Suppressor macrophage treated with lipopolysaccharide for 4 hours (primary cell): ENCODE measurements at regions not wholly inside any gene's neighbourhood (a gene's known extent, or its start where the extent isn't known, plus 50 kb on each side); places are given as distances from the start of the nearest gene placed in this dataset.
A peak's percentile ranks its signal among the peaks of the same experiment; 100 is the strongest.

ENCODE experiments used
- DNase-seq: peaks from one replicate; pipeline ENCODE4 v3.0.0-alpha.2; 2020

- DNase-seq, result no peak
Observed at GRCh38 chr10:117638664-117639200, 96.2 kb downstream of the EMX2 start.

- DNase-seq, result no peak
Observed at GRCh38 chr10:117640406-117640805, 97.9 kb downstream of the EMX2 start.

GRCh38 chr10:117646718-117647117, 104.2 kb downstream of the EMX2 start:
- DNase-seq, result no peak

- no peak for DNase-seq
Observed at GRCh38 chr10:117647306-117647705, 104.8 kb downstream of the EMX2 start.

- no peak for DNase-seq
Observed at GRCh38 chr10:117651121-117651520, 108.6 kb downstream of the EMX2 start.

- no peak for DNase-seq
Observed at GRCh38 chr10:117652228-117653169, 110.0 kb downstream of the EMX2 start.

- peak; percentile 19 for DNase-seq
Observed at GRCh38 chr10:117653170-117653515, 110.6 kb downstream of the EMX2 start.

- DNase-seq, result no peak
Observed at GRCh38 chr10:117654105-117654504, 111.6 kb downstream of the EMX2 start.

GRCh38 chr10:117656385-117657367, 114.1 kb downstream of the EMX2 start:
- no peak for DNase-seq

GRCh38 chr10:117661316-117661715, 118.8 kb downstream of the EMX2 start:
- no peak for DNase-seq

GRCh38 chr10:117662126-117662525, 119.6 kb downstream of the EMX2 start:
- DNase-seq, result no peak

GRCh38 chr10:117662751-117663540, 120.4 kb downstream of the EMX2 start:
- DNase-seq, result no peak

GRCh38 chr10:117663750-117664149, 121.2 kb downstream of the EMX2 start:
- no peak for DNase-seq

GRCh38 chr10:117664288-117664687, 121.7 kb downstream of the EMX2 start:
- no peak for DNase-seq

GRCh38 chr10:117666166-117666565, 123.6 kb downstream of the EMX2 start:
- no peak for DNase-seq

GRCh38 chr10:117666965-117667364, 124.4 kb downstream of the EMX2 start:
- no peak for DNase-seq

- no peak for DNase-seq
Observed at GRCh38 chr10:117667831-117668230, 125.3 kb downstream of the EMX2 start.

GRCh38 chr10:117668327-117669008, 125.9 kb downstream of the EMX2 start:
- DNase-seq, result no peak

- no peak for DNase-seq
Observed at GRCh38 chr10:117669122-117669521, 126.6 kb downstream of the EMX2 start.

- DNase-seq, result no peak
Observed at GRCh38 chr10:117670116-117670904, 127.8 kb downstream of the EMX2 start.
